ENCODE measurements at regions not wholly inside any gene's neighbourhood (a gene's known extent, or its start where the extent isn't known, plus 50 kb on each side); places are given as distances from the start of the nearest gene placed in this dataset.

GRCh38 chr14:62453226-62453625, 592.0 kb downstream of the KCNH5 start:
- CTCF ChIA-PET, result no interaction called here
- no peak overlapping the region for H3K27ac Mint-ChIP-seq
- Histone ChIP-seq H3K4me3 (ENCODE audit: control insufficient read depth in 1 of 2, extremely low read depth in 1 of 2, low read length in 1 of 2) (no peak overlapping the region), H3K27me3 (replicated peaks in 1 of 2; ENCODE audit: control insufficient read depth in 2 of 2, extremely low read depth in 1 of 2, insufficient read depth in 2 of 2, low read length in 1 of 2) (no peaks in the 10 kb centered on the region), H3K9me3 (no peaks in the 10 kb centered on the region), H3K4me1 (ENCODE audit: control insufficient read depth in 1 of 2, extremely low read depth in 1 of 2, insufficient read depth in 2 of 2, low read length in 2 of 2) (no peaks in the 10 kb centered on the region), H3K27ac (ENCODE audit: low read length) (no peak overlapping the region), H3K36me3 (ENCODE audit: control insufficient read depth in 2 of 2, extremely low read depth in 1 of 2, insufficient read depth in 1 of 2, low read length in 1 of 2) (no peaks in the 10 kb centered on the region)
- POLR2A ChIA-PET, result no interaction called here
- H3K36me3 Mint-ChIP-seq, result no peaks in the 10 kb centered on the region
- ATAC-seq (replicated peaks in 1 of 4) (no peak), DNase-seq (no peak)
- peaks cover 0 to 3% of the 10 kb centered on the region in 2 donors for H3K27me3 Mint-ChIP-seq
- no peak overlapping the region for H3K4me3 Mint-ChIP-seq
- no peaks in the 10 kb centered on the region for H3K4me1 Mint-ChIP-seq
- WGBS (ENCODE audit: insufficient coverage), result no CpG with 5 or more reads among the region's 2 CpGs
- peaks cover 3 to 11% (median 4%) of the 10 kb centered on the region in 3 donors for H3K9me3 Mint-ChIP-seq

GRCh38 chr14:62455446-62455845, 589.8 kb downstream of the KCNH5 start:
- CTCF ChIA-PET, result no interaction called here
- Histone ChIP-seq H3K36me3 (ENCODE audit: control insufficient read depth in 2 of 2, extremely low read depth in 1 of 2, insufficient read depth in 1 of 2, low read length in 1 of 2) (no peaks in the 10 kb centered on the region), H3K4me3 (ENCODE audit: control insufficient read depth in 1 of 2, extremely low read depth in 1 of 2, low read length in 1 of 2) (no peak overlapping the region), H3K9me3 (no peaks in the 10 kb centered on the region), H3K27ac (ENCODE audit: low read length) (no peak overlapping the region), H3K27me3 (replicated peaks in 1 of 2; ENCODE audit: control insufficient read depth in 2 of 2, extremely low read depth in 1 of 2, insufficient read depth in 2 of 2, low read length in 1 of 2) (no peaks in the 10 kb centered on the region), H3K4me1 (ENCODE audit: control insufficient read depth in 1 of 2, extremely low read depth in 1 of 2, insufficient read depth in 2 of 2, low read length in 2 of 2) (no peaks in the 10 kb centered on the region)
- H3K27ac Mint-ChIP-seq, result no peak overlapping the region
- no peaks in the 10 kb centered on the region for H3K36me3 Mint-ChIP-seq
- DNase-seq (no peak), ATAC-seq (replicated peaks in 1 of 4) (no peak)
- no peak overlapping the region for H3K4me3 Mint-ChIP-seq
- POLR2A ChIA-PET, result no interaction called here
- WGBS (ENCODE audit: insufficient coverage), result no CpG with 5 or more reads among the region's 3 CpGs
- peaks cover 0 to 3% of the 10 kb centered on the region in 2 donors for H3K27me3 Mint-ChIP-seq
- H3K4me1 Mint-ChIP-seq, result no peaks in the 10 kb centered on the region
- peaks cover 0 to 11% (median 0%) of the 10 kb centered on the region in 3 donors for H3K9me3 Mint-ChIP-seq

- H3K4me1 Mint-ChIP-seq, result no peaks in the 10 kb centered on the region
- ChIA-PET CTCF (no interaction called here), POLR2A (no interaction called here)
- no peaks in the 10 kb centered on the region for H3K36me3 ChIP-seq (ENCODE audit: control insufficient read depth in 2 of 2, extremely low read depth in 1 of 2, insufficient read depth in 1 of 2, low read length in 1 of 2)
- no peak overlapping the region for H3K27ac ChIP-seq (ENCODE audit: low read length)
- no peak overlapping the region for H3K4me3 Mint-ChIP-seq
- H3K4me1 ChIP-seq (ENCODE audit: control insufficient read depth in 1 of 2, extremely low read depth in 1 of 2, insufficient read depth in 2 of 2, low read length in 2 of 2), result no peaks in the 10 kb centered on the region
- no peaks in the 10 kb centered on the region for H3K36me3 Mint-ChIP-seq
- H3K9me3 ChIP-seq, result no peaks in the 10 kb centered on the region
- no peak for DNase-seq
- no peak for ATAC-seq (replicated peaks in 1 of 4)
- no peaks in the 10 kb centered on the region for H3K27me3 Mint-ChIP-seq
- no CpG with 5 or more reads among the region's 4 CpGs for WGBS (ENCODE audit: insufficient coverage)
- peaks cover 0 to 10% (median 0%) of the 10 kb centered on the region in 3 donors for H3K9me3 Mint-ChIP-seq
- H3K4me3 ChIP-seq (ENCODE audit: control insufficient read depth in 1 of 2, extremely low read depth in 1 of 2, low read length in 1 of 2), result no peak overlapping the region
- no peaks in the 10 kb centered on the region for H3K27me3 ChIP-seq (replicated peaks in 1 of 2; ENCODE audit: control insufficient read depth in 2 of 2, extremely low read depth in 1 of 2, insufficient read depth in 2 of 2, low read length in 1 of 2)
- no peak overlapping the region for H3K27ac Mint-ChIP-seq
Observed at GRCh38 chr14:62462988-62463387, 582.3 kb downstream of the KCNH5 start.

DNA sequence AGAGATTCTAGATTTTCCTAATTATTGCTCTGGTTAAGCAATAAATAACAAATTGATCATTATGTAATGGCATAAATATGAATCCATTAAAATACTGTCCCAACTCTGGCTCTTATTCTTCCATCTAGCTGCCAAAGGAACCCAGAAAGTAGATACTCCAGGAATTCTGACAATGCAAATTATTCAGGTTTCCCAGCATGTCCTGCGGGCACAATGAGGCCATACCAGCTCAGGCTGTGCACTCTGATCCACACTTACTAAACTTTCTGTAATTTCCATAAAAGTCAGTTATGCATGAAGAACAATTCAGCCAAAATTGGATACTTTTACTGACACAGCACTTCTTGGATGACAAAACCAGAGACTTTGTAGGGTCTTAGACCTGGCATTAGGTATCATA, 576.3 kb downstream of the KCNH5 start:
- Mint-ChIP-seq H3K9me3 (peaks cover 1 to 17% (median 4%) of the 10 kb centered on the region in 3 donors), H3K27me3 (no peaks in the 10 kb centered on the region), H3K27ac (no peak overlapping the region), H3K4me3 (no peak overlapping the region), H3K4me1 (no peaks in the 10 kb centered on the region), H3K36me3 (no peaks in the 10 kb centered on the region)
- DNase-seq, result no peak
- CTCF ChIA-PET, result no interaction called here
- H3K4me1 ChIP-seq (ENCODE audit: control insufficient read depth in 1 of 2, extremely low read depth in 1 of 2, insufficient read depth in 2 of 2, low read length in 2 of 2), result no peaks in the 10 kb centered on the region
- no peaks in the 10 kb centered on the region for H3K9me3 ChIP-seq
- H3K4me3 ChIP-seq (ENCODE audit: control insufficient read depth in 1 of 2, extremely low read depth in 1 of 2, low read length in 1 of 2), result no peak overlapping the region
- POLR2A ChIA-PET, result no interaction called here
- H3K36me3 ChIP-seq (ENCODE audit: control insufficient read depth in 2 of 2, extremely low read depth in 1 of 2, insufficient read depth in 1 of 2, low read length in 1 of 2), result no peaks in the 10 kb centered on the region
- no peak for ATAC-seq (replicated peaks in 1 of 4)
- H3K27ac ChIP-seq (ENCODE audit: low read length), result no peak overlapping the region
- H3K27me3 ChIP-seq (replicated peaks in 1 of 2; ENCODE audit: control insufficient read depth in 2 of 2, extremely low read depth in 1 of 2, insufficient read depth in 2 of 2, low read length in 1 of 2), result no peaks in the 10 kb centered on the region
- 78% methylated on average over 1 of the region's 1 CpG for WGBS (ENCODE audit: insufficient coverage)

- H3K27ac Mint-ChIP-seq, result no peak overlapping the region
- Histone ChIP-seq H3K9me3 (no peaks in the 10 kb centered on the region), H3K4me3 (ENCODE audit: control insufficient read depth in 1 of 2, extremely low read depth in 1 of 2, low read length in 1 of 2) (no peak overlapping the region), H3K36me3 (ENCODE audit: control insufficient read depth in 2 of 2, extremely low read depth in 1 of 2, insufficient read depth in 1 of 2, low read length in 1 of 2) (no peaks in the 10 kb centered on the region), H3K4me1 (ENCODE audit: control insufficient read depth in 1 of 2, extremely low read depth in 1 of 2, insufficient read depth in 2 of 2, low read length in 2 of 2) (no peaks in the 10 kb centered on the region), H3K27ac (ENCODE audit: low read length) (no peak overlapping the region), H3K27me3 (replicated peaks in 1 of 2; ENCODE audit: control insufficient read depth in 2 of 2, extremely low read depth in 1 of 2, insufficient read depth in 2 of 2, low read length in 1 of 2) (no peaks in the 10 kb centered on the region)
- no peak overlapping the region for H3K4me3 Mint-ChIP-seq
- peaks cover 1 to 10% (median 4%) of the 10 kb centered on the region in 3 donors for H3K9me3 Mint-ChIP-seq
- H3K4me1 Mint-ChIP-seq, result no peaks in the 10 kb centered on the region
- no peaks in the 10 kb centered on the region for H3K36me3 Mint-ChIP-seq
- CTCF ChIA-PET, result no interaction called here
- ATAC-seq (replicated peaks in 1 of 4) (no peak), DNase-seq (no peak)
- POLR2A ChIA-PET, result no interaction called here
- 100% methylated on average over 2 of the region's 4 CpGs for WGBS (ENCODE audit: insufficient coverage)
- no peaks in the 10 kb centered on the region for H3K27me3 Mint-ChIP-seq
Observed at GRCh38 chr14:62470935-62471334, 574.3 kb downstream of the KCNH5 start.

GRCh38 chr14:62491146-62491545, 554.1 kb downstream of the KCNH5 start:
- H3K4me3 ChIP-seq (ENCODE audit: control insufficient read depth in 1 of 2, extremely low read depth in 1 of 2, low read length in 1 of 2), result no peak overlapping the region
- no peaks in the 10 kb centered on the region for H3K27me3 ChIP-seq (replicated peaks in 1 of 2; ENCODE audit: control insufficient read depth in 2 of 2, extremely low read depth in 1 of 2, insufficient read depth in 2 of 2, low read length in 1 of 2)
- no peak for DNase-seq
- ChIA-PET CTCF (no interaction called here), POLR2A (no interaction called here)
- no peak overlapping the region for H3K27ac Mint-ChIP-seq
- WGBS (ENCODE audit: insufficient coverage), result no CpG with 5 or more reads among the region's 1 CpG
- H3K4me3 Mint-ChIP-seq, result no peak overlapping the region
- no peaks in the 10 kb centered on the region for H3K9me3 ChIP-seq
- no peaks in the 10 kb centered on the region for H3K27me3 Mint-ChIP-seq
- H3K36me3 ChIP-seq (ENCODE audit: control insufficient read depth in 2 of 2, extremely low read depth in 1 of 2, insufficient read depth in 1 of 2, low read length in 1 of 2), result no peaks in the 10 kb centered on the region
- H3K27ac ChIP-seq (ENCODE audit: low read length), result no peak overlapping the region
- peaks cover 11 to 18% (median 14%) of the 10 kb centered on the region in 3 donors for H3K9me3 Mint-ChIP-seq
- no peaks in the 10 kb centered on the region for H3K4me1 Mint-ChIP-seq
- ATAC-seq (replicated peaks in 1 of 4), result no peak
- no peaks in the 10 kb centered on the region for H3K4me1 ChIP-seq (ENCODE audit: control insufficient read depth in 1 of 2, extremely low read depth in 1 of 2, insufficient read depth in 2 of 2, low read length in 2 of 2)
- H3K36me3 Mint-ChIP-seq, result no peaks in the 10 kb centered on the region

- no peaks in the 10 kb centered on the region for H3K27me3 Mint-ChIP-seq
- no peaks in the 10 kb centered on the region for H3K36me3 Mint-ChIP-seq
- Histone ChIP-seq H3K4me1 (ENCODE audit: control insufficient read depth in 1 of 2, extremely low read depth in 1 of 2, insufficient read depth in 2 of 2, low read length in 2 of 2) (no peaks in the 10 kb centered on the region), H3K9me3 (no peaks in the 10 kb centered on the region), H3K4me3 (ENCODE audit: control insufficient read depth in 1 of 2, extremely low read depth in 1 of 2, low read length in 1 of 2) (no peak overlapping the region), H3K27ac (ENCODE audit: low read length) (no peak overlapping the region), H3K27me3 (replicated peaks in 1 of 2; ENCODE audit: control insufficient read depth in 2 of 2, extremely low read depth in 1 of 2, insufficient read depth in 2 of 2, low read length in 1 of 2) (no peaks in the 10 kb centered on the region), H3K36me3 (ENCODE audit: control insufficient read depth in 2 of 2, extremely low read depth in 1 of 2, insufficient read depth in 1 of 2, low read length in 1 of 2) (no peaks in the 10 kb centered on the region)
- ATAC-seq (replicated peaks in 1 of 4), result no peak
- H3K4me3 Mint-ChIP-seq, result no peak overlapping the region
- 21% methylated on average over 1 of the region's 1 CpG for WGBS (ENCODE audit: insufficient coverage)
- ChIA-PET CTCF (no interaction called here), POLR2A (no interaction called here)
- no peak for DNase-seq
- no peaks in the 10 kb centered on the region for H3K4me1 Mint-ChIP-seq
- H3K27ac Mint-ChIP-seq, result no peak overlapping the region
- peaks cover 22 to 43% (median 23%) of the 10 kb centered on the region in 3 donors for H3K9me3 Mint-ChIP-seq
Observed at GRCh38 chr14:62497708-62498107, 547.5 kb downstream of the KCNH5 start.
